Stimulated activated CD4-positive, alpha-beta T cell treated with anti-CD3 and anti-CD28 coated beads, Interleukin-15, amount 100 ng/mL, for 48 hours (primary cell): ENCODE measurements at regions not wholly inside any gene's neighbourhood (a gene's known extent, or its start where the extent isn't known, plus 50 kb on each side); places are given as distances from the start of the nearest gene placed in this dataset.

Source experiments
- DNase-seq, 2 donors: peaks; one replicate each; pipeline ENCODE4 v3.0.0-alpha.2; 2020; ENCODE audit warnings: low read depth in 2 of 2

DNA sequence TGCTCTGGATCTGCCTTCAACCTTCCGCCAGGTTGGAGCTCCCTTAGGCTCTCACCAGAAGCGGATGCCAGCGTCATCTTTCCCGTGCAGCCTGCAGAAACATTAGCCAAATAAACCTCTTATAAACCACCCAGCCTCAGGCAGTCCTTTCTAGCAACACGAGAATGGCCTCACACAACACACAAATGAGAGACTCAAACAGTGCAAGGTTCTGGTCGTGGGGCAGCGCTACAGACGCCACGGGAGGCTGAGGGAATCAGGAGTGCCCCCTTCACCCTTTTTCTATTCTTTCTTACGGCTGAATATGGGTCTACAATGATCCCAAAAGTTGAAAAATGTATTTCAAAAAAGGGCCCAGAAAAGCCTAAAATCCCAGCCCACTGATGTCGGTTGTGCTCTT lies 96.4 kb downstream of the FOXL3 start:
- DNase-seq, result no peak

DNA sequence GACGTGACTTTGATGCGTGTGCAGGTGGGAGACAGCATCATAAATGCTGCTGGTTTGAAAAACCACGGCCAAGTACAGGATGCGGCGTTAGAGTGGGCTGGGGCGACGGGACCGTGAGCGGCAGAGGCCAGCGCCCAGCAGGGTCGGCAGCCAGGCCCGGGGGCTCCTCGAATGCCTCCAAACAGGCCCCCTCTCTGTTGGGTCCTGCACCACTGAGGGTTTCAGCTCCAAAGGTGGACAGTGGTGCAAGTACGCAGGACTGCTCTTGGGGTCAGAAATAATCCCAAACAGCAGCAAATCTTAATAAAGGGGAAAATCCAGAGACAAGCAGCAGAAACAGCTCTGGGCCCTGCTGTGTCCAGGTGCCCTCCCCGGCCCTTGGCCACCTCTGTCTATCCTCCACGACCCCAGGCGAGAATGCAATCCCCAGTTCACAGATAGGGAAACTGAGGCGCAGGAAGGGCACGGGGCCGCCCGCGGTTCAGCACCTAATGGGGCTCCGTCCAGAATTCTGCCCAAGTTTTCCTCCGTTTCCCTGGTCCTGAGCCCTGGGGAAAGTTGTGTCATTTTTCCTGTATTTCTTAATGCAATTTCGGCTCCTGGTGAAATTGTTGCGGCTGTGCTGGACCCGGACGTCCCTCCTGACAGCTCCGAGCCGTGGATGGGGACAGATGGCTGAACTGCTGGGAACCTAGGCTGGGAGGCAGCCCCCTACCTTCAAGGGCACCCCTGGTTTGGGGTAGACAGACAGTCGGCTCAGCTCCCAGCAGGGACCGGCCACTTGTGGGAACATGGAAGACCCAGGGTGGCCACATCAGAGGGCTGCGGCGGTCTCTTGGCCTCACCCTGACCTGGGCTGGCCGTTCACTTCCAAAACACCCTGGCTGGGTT lies 97.4 kb downstream of the FOXL3 start:
- no peak for DNase-seq

GRCh38 chr7:388023-388960 lies 98.3 kb downstream of the FOXL3 start:
- DNase-seq, result no peak

DNA sequence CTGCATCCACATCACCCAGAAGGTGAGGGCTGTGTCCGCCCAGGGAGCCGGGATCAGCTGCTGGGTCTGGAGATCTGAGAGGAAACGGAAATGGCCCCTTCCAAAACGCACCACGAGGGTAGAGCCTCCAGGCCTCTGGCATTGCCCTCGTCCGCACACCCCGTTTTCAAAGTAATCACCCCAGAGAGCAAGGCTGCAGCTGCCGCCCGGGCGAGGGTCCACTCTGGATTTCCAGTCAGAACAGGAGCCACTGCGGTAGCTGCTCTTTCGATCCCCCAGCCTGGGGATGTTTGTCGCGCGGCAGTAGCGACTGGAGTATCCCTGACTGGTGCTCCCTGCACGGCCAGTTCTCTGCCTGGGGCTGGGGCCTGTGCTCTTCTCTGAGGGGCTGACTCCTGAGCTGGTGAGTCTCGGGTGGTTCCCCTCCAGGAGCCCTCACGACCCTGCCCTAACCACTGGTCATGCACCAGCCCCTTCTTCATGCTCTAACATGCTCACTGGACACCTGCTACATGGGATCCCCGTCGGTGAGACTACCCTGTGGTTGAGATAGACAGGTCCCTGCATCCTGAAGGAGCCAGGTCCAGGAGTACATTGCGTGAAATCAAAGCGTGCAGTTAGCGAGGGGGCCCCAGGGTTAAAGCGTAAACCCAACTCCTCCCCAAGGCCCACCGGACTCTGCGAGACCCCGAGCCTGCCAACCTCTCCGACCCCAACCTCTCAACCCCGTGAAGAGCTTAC lies 99.2 kb downstream of the FOXL3 start:
- DNase-seq, result no peak

DNA sequence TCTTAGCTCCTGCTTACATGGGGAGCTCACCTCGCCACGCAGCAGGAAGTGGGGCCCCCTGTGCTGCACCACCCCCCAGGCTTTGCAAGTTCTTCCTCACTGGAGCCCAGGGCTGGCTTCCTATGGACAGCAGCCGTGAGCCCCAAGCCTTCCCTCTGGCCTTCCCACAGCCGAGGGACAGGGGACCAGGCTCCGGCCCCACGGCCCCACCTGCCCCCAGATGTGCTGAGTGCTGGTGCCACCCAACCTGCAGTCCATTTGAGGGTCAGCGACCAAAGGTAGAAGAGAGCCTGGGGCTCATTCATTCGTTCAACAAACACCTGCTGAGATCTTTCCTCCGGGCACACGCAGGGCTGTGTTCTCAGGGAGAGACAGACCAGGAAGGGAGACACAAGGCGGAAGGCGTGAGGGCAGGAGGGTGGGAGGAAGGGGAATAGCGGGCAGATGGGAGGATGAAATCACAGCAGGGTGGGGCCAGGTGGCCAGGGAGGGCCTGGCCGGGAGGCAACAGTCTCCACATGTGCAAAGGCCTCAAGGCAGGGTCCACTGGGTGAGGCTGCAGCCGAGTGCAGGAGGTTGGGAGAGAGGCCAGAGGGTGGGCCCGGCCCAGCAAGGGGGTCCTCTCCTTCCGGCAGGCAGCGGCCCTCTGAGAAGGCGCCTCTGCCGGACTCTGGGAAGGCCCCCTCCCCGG lies 100.1 kb downstream of the FOXL3 start:
- no peak for DNase-seq

GRCh38 chr7:390761-391410 lies 100.9 kb downstream of the FOXL3 start:
- no peak for DNase-seq

GRCh38 chr7:391411-391951 lies 101.5 kb downstream of the FOXL3 start:
- no peak for DNase-seq

- DNase-seq, result no peak
These were observed 102.1 kb downstream of the FOXL3 start for GRCh38 chr7:391961-392524.

GRCh38 chr7:392822-393221 lies 102.9 kb downstream of the FOXL3 start:
- DNase-seq, result no peak

DNA sequence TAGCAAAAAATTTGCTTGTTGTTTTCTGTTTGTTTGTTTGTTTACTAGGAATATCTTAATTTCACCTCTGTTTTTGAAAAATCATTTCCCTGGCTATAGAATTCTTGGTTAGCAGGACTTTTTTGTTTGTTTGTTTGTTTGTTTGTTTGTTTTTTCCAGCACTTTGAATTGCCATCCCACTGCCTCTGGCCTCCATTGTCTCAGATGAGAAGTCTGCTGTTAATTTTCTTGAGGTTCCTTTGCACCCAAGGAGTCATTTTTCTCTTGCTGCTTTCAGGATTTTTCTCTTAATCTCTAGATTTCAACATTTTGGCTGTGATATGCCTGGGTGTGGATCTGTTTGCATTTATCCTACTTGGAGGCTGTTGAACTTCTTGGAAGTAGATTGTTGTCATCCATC lies 105.7 kb downstream of the FOXL3 start:
- no peak for DNase-seq

GRCh38 chr7:398888-399287 lies 108.9 kb downstream of the FOXL3 start:
- DNase-seq, result no peak

DNA sequence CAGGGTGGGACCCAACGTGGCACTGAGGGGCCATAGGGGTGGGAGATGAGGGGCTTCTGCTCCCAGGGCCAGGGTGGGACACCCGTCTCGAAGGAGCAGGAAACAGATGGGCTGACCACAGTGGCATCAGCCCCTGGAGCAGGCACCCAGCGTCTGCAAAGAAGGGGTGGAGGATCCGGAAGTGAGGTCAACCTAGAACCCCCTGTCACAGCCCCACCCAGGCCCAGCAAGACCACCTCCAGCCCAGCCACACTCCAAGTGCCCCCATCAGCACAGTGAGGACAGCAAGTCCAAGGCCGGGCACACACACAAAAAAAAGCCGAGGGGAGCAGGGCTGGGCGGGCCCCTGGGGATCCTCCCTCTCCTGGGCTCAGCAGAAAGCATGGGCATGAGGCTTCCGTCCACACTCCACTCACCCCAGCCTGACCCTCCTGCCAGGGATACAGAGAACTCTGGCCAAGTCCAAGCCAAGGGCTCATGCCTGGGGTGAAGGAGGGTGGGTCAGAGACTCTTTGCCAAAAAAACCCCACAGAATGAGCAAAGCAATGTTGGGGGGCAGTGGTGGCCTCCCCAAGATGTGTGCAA lies 111.0 kb downstream of the FOXL3 start:
- no peak for DNase-seq

- no peak for DNase-seq
These were observed 111.5 kb downstream of the FOXL3 start for GRCh38 chr7:401495-401894.

GRCh38 chr7:404812-405488 lies 114.7 kb downstream of the PDGFA start:
- no peak for DNase-seq

- no peak for DNase-seq
These were observed 114.0 kb downstream of the PDGFA start for GRCh38 chr7:405489-406211.

DNA sequence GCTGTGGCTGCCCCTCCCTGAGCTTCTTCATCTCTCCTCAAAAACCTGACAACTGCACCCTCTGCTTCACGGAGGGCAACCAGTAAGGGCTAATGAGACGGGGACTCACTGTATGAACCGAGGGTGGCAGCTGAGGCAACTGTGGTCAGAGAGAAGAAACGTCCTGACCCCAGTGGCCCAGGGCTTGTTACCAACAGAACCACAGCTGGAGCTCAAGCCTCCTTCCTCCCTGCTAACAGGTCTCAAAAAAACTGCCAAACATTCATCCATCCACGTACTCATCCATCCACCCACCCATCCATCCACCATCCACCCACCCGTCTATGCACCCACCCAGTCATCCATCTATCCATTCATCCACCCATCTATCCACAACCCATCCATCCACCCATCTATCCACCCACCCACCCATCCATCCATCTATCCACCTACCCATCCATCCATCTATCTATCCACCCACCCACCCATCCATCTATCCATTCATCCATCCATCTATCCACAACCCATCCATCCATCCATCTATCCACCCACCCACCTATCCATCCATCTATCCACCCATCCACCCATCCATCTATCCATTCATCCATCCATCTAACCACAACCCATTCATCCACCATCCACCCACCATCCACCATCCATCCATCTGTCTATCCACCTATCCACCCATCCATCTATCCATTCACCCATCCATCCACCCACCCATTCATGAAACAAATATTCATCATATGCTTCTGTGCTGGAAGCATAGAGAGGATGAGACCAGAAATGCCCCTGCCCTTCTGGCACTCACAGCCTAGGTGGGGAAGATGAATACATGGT lies 111.7 kb downstream of the PDGFA start:
- no peak for DNase-seq

DNA sequence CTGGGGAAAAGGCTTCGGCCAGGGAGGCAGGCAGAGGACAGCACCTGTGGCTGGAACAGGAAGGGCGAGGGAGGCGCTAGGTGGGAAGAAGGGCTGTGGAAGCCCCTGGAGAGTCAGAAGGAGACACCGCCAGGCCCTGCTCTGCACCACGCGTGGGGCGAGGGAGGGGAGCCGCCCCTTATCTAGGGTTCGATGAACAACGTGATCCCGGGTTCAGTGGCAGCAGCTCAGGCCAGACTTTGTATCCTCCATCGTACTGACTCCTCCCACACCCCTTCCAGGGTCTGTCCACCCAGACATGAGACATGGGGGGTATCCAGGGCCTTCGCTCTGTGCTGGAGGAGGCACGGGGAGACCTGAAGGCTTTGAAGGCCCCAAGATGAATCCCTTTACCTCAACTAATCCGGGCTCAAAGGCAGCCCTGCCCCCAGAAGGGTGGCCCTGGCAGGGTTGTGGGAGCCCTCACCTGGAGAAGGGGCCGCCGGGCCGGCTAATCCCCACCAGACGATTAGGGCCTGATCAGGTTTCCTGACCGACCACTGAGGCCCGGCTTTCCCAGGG lies 110.8 kb downstream of the PDGFA start:
- DNase-seq, result no peak
